NCI-H1417 (cell line): ENCODE measurements at regions not wholly inside any gene's neighbourhood (a gene's known extent, or its start where the extent isn't known, plus 50 kb on each side); places are given as distances from the start of the nearest gene placed in this dataset.

Experiments
- DNase-seq, 3 experiments: peaks; one replicate each; lab custom pipeline; 2025; lab: John Stamatoyannopoulos, UW

DNA sequence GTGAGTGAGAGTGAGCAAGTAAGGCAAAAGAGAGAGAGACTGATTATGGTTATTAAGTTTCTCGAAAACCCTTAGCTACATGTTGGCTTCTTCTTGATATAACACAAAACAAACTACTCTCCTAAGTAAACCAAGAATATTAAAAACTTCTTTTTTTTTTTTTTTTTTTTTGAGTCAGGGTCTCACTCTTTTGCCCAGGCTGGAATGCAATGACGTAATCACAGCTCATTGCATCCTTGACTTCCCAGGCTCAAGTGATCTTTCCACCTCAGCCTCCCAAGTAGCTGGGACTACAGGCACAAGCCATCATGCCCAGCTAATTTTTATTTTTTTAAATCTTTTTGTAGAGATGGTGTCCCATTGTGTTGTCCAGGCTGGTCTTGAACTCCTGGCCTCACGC lies 102.2 kb upstream of the IL6 start:
- DNase-seq: no peak

DNA sequence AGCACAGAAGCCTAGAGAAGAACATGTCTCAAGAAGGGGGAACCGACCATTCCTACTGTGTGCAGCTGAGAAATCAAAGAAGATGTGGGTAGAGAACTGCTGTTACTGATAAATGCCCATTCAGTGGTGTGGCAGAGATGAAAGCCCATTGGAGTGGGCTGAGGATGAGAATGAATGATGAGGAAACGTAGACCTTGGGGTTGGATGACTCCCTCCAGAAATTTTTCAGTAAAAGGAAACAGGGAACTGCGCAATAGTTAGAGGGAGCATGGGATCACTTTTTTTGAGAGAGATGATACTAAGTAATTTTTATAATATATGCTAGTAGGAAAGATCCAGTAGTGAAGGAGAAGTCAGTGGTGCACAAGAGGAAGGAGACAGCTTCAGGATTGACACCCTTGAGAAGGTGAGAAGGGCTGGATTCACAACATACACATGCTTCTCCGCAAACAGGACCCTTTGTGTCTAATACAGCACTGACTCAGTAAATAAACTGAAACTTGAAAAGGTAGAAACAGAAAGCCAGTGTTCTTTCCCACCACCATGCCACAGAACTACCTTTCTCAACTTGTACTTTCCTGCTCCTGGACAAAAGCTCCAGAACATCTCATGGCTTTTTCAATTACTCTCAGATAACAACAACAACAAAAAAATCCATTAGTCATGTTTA lies 104.7 kb upstream of the IL6 start:
- DNase-seq: no peak

- DNase-seq: no peak
These were observed 108.5 kb upstream of the IL6 start for GRCh38 chr7:22618528-22618927.

GRCh38 chr7:22617166-22617565 lies 109.8 kb upstream of the IL6 start:
- DNase-seq: no peak

DNA sequence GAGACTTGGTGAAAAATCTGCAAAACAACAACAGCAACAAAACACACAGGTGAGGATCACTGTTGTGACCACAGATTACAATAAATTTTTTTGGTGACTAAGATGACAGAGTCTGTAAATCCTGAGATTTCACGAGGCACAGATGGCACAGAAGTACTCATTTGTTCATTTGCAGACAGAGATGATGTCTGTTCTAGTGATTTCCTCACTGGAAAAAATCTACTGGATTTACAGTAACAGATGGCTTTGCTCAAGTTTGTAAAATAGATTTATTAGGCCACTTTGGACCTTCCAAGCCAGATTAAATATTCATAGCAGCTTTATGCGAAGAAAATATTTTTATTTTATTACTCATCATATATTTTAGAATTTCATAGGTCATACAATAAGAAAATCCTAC lies 113.5 kb upstream of the IL6 start:
- no peak for DNase-seq

- DNase-seq: no peak
These were observed 112.8 kb upstream of the STEAP1B start for GRCh38 chr7:22612776-22613175.

DNA sequence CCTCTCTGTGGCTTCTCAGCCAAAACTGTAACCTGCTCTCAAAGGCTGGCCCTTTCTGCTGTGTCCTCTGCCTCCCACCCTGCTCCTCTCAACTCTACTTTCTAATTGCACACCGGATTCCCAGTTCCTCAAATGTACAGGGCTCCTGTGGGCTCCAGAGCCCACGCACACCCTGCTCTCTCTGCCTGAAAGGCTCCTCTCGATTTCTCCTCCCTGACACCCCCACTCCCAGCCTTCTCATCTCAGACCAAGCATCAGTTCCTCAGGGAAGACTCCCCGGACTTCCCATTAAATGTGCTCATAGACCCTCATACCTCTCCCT lies 111.7 kb upstream of the STEAP1B start:
- no peak for DNase-seq

- DNase-seq: no peak
These were observed 111.2 kb upstream of the STEAP1B start for GRCh38 chr7:22610951-22611757.

GRCh38 chr7:22610263-22610662 lies 110.3 kb upstream of the STEAP1B start:
- DNase-seq: no peak

DNA sequence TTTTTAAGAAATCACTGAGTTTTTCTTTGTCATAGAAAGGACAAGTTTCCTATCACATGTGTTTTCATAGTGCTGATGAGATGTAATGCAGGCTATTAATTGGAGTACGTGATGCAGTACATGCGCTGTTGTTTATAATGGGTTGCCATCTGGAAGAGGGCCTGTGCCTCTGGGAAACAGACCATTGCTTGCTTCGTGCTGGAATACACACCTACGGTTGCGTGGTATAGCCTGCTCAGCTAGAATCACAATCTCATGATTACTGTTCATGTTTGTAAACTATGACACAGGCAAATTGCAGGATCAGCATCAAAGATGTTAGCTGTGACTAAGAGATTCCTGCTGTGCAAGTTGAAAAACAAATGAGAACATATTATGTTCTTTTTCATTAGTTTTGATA lies 107.2 kb upstream of the STEAP1B start:
- DNase-seq: no peak

DNA sequence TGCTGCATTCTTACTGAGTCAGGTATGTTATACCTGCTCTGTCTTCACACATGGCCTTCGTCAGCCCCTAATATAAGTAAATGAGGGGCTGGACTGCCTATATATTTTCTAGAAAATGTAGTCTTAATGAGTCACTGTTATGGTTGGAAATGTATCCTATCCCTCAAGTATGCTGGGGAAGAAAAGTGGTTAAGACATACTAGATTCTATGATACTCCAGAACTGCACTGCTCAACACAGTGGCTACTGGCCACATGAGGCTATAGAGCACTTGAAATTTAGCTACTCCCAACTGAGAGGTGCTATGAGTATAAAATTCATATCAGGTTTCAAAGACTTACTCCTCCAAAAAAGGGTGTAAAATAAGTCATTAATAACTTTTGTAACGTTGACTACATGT lies 104.3 kb upstream of the STEAP1B start:
- no peak for DNase-seq

GRCh38 chr7:22601812-22602565 lies 102.0 kb upstream of the STEAP1B start:
- DNase-seq: peak in 1 of 3 experiments; percentile 35

DNA sequence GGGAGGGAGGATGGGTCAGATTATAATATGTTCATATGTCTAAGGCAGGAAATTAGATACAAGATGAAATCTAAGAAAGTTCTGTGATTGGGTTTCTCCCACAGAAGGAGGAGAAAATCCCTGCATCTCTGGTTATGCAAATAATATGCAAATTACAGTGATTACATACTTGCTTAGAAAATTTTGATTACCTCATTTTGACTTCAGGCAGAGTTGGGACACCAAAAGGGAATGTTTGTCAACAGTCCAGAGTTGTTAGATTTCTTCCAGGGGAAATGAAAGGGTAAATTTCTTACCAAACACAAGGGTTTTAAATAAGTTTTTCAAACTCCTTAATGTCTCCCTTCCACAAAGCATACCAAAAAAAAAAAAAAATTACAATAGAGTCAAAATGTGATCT lies 101.4 kb upstream of the STEAP1B start:
- DNase-seq: no peak

DNA sequence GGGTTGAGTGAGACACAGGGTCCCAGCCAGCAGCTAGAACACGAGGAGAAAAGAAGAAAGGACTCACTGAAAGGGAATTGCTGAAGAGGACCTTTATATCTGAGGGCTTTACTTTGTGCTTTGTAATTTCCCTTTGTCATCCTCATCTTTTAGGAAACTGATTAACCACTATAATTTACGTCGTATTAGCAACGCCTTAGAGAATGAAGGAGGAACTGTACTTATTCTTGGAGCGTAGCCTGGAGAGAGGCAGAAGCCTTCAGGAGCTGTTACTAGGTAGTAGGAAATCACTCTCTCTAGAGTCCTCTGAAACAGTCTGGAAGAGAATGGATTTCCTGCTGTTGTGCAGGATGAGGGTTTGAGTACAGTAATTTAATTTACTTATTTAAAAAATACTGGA lies 101.0 kb upstream of the STEAP1B start:
- no peak for DNase-seq

DNA sequence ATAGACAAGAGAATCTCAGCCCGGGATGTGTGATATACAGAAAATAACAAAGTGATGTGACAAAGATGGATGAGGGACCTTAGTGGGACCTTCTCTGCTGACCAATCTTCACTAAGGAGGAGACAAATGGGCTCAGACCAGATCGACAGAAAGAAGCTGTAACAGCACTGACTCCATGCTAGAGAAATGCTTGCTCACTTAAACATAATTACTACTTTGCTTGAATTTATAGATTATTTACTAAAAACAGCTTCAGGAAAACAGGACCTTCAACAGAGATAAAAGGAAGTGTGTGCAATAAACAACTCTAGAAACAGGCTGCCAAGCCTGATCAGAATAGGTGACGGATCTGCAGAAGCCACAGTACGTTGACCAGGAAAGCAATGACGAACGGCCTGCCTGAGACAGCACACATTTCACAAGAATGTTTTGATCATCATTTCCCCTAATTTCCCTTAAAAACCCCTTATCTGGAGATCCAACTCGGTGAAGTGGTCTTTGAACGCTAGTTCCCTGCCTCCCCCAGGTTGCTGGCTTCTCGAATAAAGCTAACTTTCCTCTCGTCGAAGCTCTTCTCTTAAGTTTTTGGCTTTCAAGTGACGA lies 98.4 kb upstream of the STEAP1B start:
- no peak for DNase-seq

DNA sequence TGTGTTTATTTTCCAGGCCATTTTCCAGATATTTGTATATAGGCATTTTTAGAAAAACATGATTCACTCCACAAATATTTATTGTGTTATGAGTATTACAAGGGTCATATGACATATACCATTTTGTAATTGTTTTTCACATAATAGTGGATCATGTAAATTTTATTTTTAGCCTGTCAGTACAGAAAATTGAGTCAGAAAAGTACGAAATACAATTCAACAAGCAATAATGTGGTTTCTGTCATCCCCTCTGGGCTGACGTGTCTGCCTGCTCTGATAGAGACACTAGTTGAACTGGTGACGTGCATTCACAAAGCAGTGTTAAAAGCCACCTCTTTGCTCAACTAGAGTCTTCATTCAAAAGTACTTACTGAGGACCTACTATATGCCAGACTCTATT lies 97.9 kb upstream of the STEAP1B start:
- no peak for DNase-seq

DNA sequence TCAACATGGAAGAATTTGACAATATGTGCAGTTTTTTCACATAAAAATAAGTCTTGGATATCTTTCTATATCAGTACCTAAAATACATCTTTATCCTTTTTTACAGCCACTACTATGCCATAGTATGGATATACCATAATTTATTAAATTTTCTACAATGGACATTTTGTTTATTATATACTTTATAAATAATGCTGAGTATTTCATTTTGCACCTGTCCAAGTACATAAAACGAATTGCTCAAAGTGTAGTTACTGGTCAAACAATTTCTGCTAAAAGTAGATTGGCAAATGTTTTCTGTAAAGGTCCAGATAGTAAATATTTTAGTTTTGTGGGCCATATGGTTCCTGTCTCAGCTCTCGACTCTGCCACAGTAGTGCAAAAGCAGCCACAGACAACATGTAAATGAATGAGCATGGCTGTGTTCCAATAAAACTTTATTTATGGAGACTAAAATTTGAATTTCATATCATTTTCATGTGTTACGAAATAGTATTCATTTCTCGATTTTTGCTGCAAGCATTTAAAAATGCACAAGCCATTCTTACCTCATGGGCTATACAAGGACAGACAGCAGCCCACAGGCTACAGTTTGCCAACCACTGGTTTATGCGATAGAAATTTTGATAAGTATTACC lies 96.9 kb upstream of the STEAP1B start:
- DNase-seq: no peak

- DNase-seq: peak in 1 of 3 experiments; percentile 49
These were observed 94.0 kb upstream of the STEAP1B start for GRCh38 chr7:22594020-22594419.

- no peak for DNase-seq
These were observed 91.3 kb upstream of the STEAP1B start for GRCh38 chr7:22591271-22591670.

GRCh38 chr7:22589641-22590201 lies 89.7 kb upstream of the STEAP1B start:
- DNase-seq: no peak

GRCh38 chr7:22588351-22588750 lies 88.4 kb upstream of the STEAP1B start:
- DNase-seq: no peak

GRCh38 chr7:22587322-22587721 lies 87.3 kb upstream of the STEAP1B start:
- no peak for DNase-seq
